SJCRH30 (cell line): ENCODE measurements at regions not wholly inside any gene's neighbourhood (a gene's known extent, or its start where the extent isn't known, plus 50 kb on each side); places are given as distances from the start of the nearest gene placed in this dataset.

ENCODE experiments used
- DNase-seq, 2 experiments: peaks; one replicate each; pipeline ENCODE4 v3.0.0-alpha.2; 2015 to 2020
- H3K27ac ChIP-seq: fragments of 250-450 bp; sonication (Bioruptor Pico); 2 replicates; pipeline ENCODE4 v1.5.1; 2020; ENCODE audit warnings: mild to moderate bottlenecking, moderate library complexity
- H3K27me3 ChIP-seq: fragments of 250-450 bp; sonication (Bioruptor Pico); 2 replicates; pipeline ENCODE4 v1.5.1; 2020; ENCODE audit warnings: mild to moderate bottlenecking, moderate library complexity
- H3K36me3 ChIP-seq: fragments of 250-450 bp; sonication (Bioruptor Pico); 2 replicates; pipeline ENCODE4 v1.5.1; 2020; ENCODE audit warnings: mild to moderate bottlenecking, moderate library complexity
- H3K4me1 ChIP-seq: fragments of 250-450 bp; sonication (Bioruptor Pico); 2 replicates; pipeline ENCODE4 v1.5.1; 2020; ENCODE audit warnings: mild to moderate bottlenecking, moderate library complexity
- H3K4me3 ChIP-seq: fragments of 250-450 bp; sonication (Bioruptor Pico); 2 replicates; pipeline ENCODE4 v1.5.1; 2020; ENCODE audit warnings: mild to moderate bottlenecking, moderate library complexity
- H3K9me3 ChIP-seq: fragments of 250-450 bp; sonication (Bioruptor Pico); replicated peaks from 2 replicates; pipeline ENCODE4 v1.5.1; 2020; ENCODE audit warnings: mild to moderate bottlenecking, moderate library complexity

GRCh38 chr5:114250536-114250935 lies 111.3 kb upstream of the KCNN2 start:
- Histone ChIP-seq H3K9me3 (no peaks in the 10 kb centered on the region), H3K36me3 (no peaks in the 10 kb centered on the region), H3K4me1 (no peaks in the 10 kb centered on the region), H3K4me3 (no peak overlapping the region), H3K27ac (no peak overlapping the region), H3K27me3 (no peaks in the 10 kb centered on the region)
- no peak for DNase-seq

GRCh38 chr5:114252226-114252625 lies 109.6 kb upstream of the KCNN2 start:
- no peak for DNase-seq
- Histone ChIP-seq H3K9me3 (no peaks in the 10 kb centered on the region), H3K27ac (no peak overlapping the region), H3K4me3 (no peak overlapping the region), H3K4me1 (no peaks in the 10 kb centered on the region), H3K36me3 (no peaks in the 10 kb centered on the region), H3K27me3 (no peaks in the 10 kb centered on the region)

- H3K9me3 ChIP-seq, result no peaks in the 10 kb centered on the region
- no peak overlapping the region for H3K4me3 ChIP-seq
- no peaks in the 10 kb centered on the region for H3K36me3 ChIP-seq
- no peak overlapping the region for H3K27ac ChIP-seq
- no peaks in the 10 kb centered on the region for H3K27me3 ChIP-seq
- no peak for DNase-seq
- H3K4me1 ChIP-seq, result no peaks in the 10 kb centered on the region
Measured at GRCh38 chr5:114255260-114255659, 106.6 kb upstream of the KCNN2 start.

- Histone ChIP-seq H3K36me3 (no peaks in the 10 kb centered on the region), H3K9me3 (no peaks in the 10 kb centered on the region), H3K27me3 (no peaks in the 10 kb centered on the region), H3K4me1 (no peaks in the 10 kb centered on the region), H3K4me3 (no peak overlapping the region), H3K27ac (no peak overlapping the region)
- no peak for DNase-seq
Measured at GRCh38 chr5:114261989-114262388, 99.9 kb upstream of the KCNN2 start.

GRCh38 chr5:114265432-114266060 lies 96.3 kb upstream of the KCNN2 start:
- no peak overlapping the region for H3K4me3 ChIP-seq
- no peaks in the 10 kb centered on the region for H3K4me1 ChIP-seq
- no peak overlapping the region for H3K27ac ChIP-seq
- no peaks in the 10 kb centered on the region for H3K36me3 ChIP-seq
- H3K27me3 ChIP-seq, result no peaks in the 10 kb centered on the region; the same call in 1 of the 2 replicates
- H3K9me3 ChIP-seq, result no peaks in the 10 kb centered on the region
- DNase-seq, result no peak

GRCh38 chr5:114266374-114266773 lies 95.5 kb upstream of the KCNN2 start:
- H3K27me3 ChIP-seq, result no peaks in the 10 kb centered on the region; the same call in 1 of the 2 replicates
- DNase-seq, result no peak
- H3K4me3 ChIP-seq, result no peak overlapping the region
- no peaks in the 10 kb centered on the region for H3K9me3 ChIP-seq
- H3K4me1 ChIP-seq, result no peaks in the 10 kb centered on the region
- H3K36me3 ChIP-seq, result no peaks in the 10 kb centered on the region
- no peak overlapping the region for H3K27ac ChIP-seq

- no peak for DNase-seq
- H3K27ac ChIP-seq, result no peak overlapping the region
Measured at GRCh38 chr5:114296191-114296590, 65.7 kb upstream of the KCNN2 start.

GRCh38 chr5:114297915-114298314 lies 64.0 kb upstream of the KCNN2 start:
- Histone ChIP-seq H3K36me3 (no peaks in the 10 kb centered on the region), H3K27me3 (no peaks in the 10 kb centered on the region), H3K4me3 (no peak overlapping the region), H3K4me1 (no peaks in the 10 kb centered on the region), H3K27ac (no peak overlapping the region), H3K9me3 (no peaks in the 10 kb centered on the region)
- DNase-seq, result no peak

More at GRCh38 chr5:114296191-114296590, 65.7 kb upstream of the KCNN2 start:
- Histone ChIP-seq H3K27me3 (no peaks in the 10 kb centered on the region), H3K4me1 (no peaks in the 10 kb centered on the region), H3K4me3 (no peak overlapping the region), H3K36me3 (no peaks in the 10 kb centered on the region), H3K9me3 (no peaks in the 10 kb centered on the region)

GRCh38 chr5:114305402-114306207 lies 56.3 kb upstream of the KCNN2 start:
- Histone ChIP-seq H3K4me3 (no peak overlapping the region), H3K27me3 (no peaks in the 10 kb centered on the region), H3K4me1 (no peaks in the 10 kb centered on the region), H3K27ac (no peak overlapping the region), H3K36me3 (no peaks in the 10 kb centered on the region), H3K9me3 (no peaks in the 10 kb centered on the region)
- DNase-seq, result peak in 1 of 2 experiments; percentile 26

- no peaks in the 10 kb centered on the region for H3K4me1 ChIP-seq
- H3K4me3 ChIP-seq, result no peak overlapping the region
- DNase-seq, result no peak
- no peaks in the 10 kb centered on the region for H3K27me3 ChIP-seq
- H3K9me3 ChIP-seq, result no peaks in the 10 kb centered on the region
- no peaks in the 10 kb centered on the region for H3K36me3 ChIP-seq
- no peak overlapping the region for H3K27ac ChIP-seq
Measured at GRCh38 chr5:114308017-114308416, 53.9 kb upstream of the KCNN2 start.

- H3K4me3 ChIP-seq, result no peak overlapping the region
- no peaks in the 10 kb centered on the region for H3K27me3 ChIP-seq
- DNase-seq, result no peak
- H3K36me3 ChIP-seq, result no peaks in the 10 kb centered on the region
- H3K9me3 ChIP-seq, result no peaks in the 10 kb centered on the region
- H3K27ac ChIP-seq, result no peak overlapping the region
- H3K4me1 ChIP-seq, result no peaks in the 10 kb centered on the region
Measured at GRCh38 chr5:114308508-114308907, 53.4 kb upstream of the KCNN2 start.

- Histone ChIP-seq H3K36me3 (no peaks in the 10 kb centered on the region), H3K9me3 (no peaks in the 10 kb centered on the region), H3K4me3 (no peak overlapping the region), H3K4me1 (no peaks in the 10 kb centered on the region), H3K27ac (no peak overlapping the region), H3K27me3 (no peaks in the 10 kb centered on the region)
- DNase-seq, result no peak
Measured at GRCh38 chr5:114310666-114311065, 51.2 kb upstream of the KCNN2 start.

GRCh38 chr5:114311281-114311680 lies 50.6 kb upstream of the KCNN2 start:
- Histone ChIP-seq H3K27me3 (no peaks in the 10 kb centered on the region), H3K36me3 (no peaks in the 10 kb centered on the region), H3K27ac (no peak overlapping the region), H3K4me1 (no peaks in the 10 kb centered on the region), H3K9me3 (no peaks in the 10 kb centered on the region), H3K4me3 (no peak overlapping the region)
- DNase-seq, result no peak

- DNase-seq, result no peak
- no peak overlapping the region for H3K4me3 ChIP-seq
- no peaks in the 10 kb centered on the region for H3K36me3 ChIP-seq
Measured at GRCh38 chr5:114311968-114312367, 49.9 kb upstream of the KCNN2 start.

More at GRCh38 chr5:114311968-114312367, 49.9 kb upstream of the KCNN2 start:
- no peaks in the 10 kb centered on the region for H3K4me1 ChIP-seq
- no peak overlapping the region for H3K27ac ChIP-seq
- no peaks in the 10 kb centered on the region for H3K9me3 ChIP-seq
- H3K27me3 ChIP-seq, result no peaks in the 10 kb centered on the region
